GDM1 (cell line): ENCODE measurements at regions not wholly inside any gene's neighbourhood (a gene's known extent, or its start where the extent isn't known, plus 50 kb on each side); places are given as distances from the start of the nearest gene placed in this dataset.

ENCODE experiments used
- DNase-seq: peaks from one replicate; lab custom pipeline; 2025; lab: John Stamatoyannopoulos, UW

- DNase-seq, result no peak
These were observed 164.3 kb downstream of the SETD4 start for GRCh38 chr21:35896060-35896459.

GRCh38 chr21:35895598-35895997 lies 164.7 kb downstream of the SETD4 start:
- no peak for DNase-seq

GRCh38 chr21:35893156-35893555 lies 167.2 kb downstream of the SETD4 start:
- no peak for DNase-seq

GRCh38 chr21:35886887-35887286 lies 173.4 kb downstream of the SETD4 start:
- DNase-seq, result no peak

- DNase-seq, result no peak
These were observed 174.3 kb downstream of the SETD4 start for GRCh38 chr21:35885942-35886541.

- no peak for DNase-seq
These were observed 177.5 kb downstream of the SETD4 start for GRCh38 chr21:35882791-35883240.

GRCh38 chr21:35873441-35873840 lies 186.9 kb downstream of the SETD4 start:
- no peak for DNase-seq

GRCh38 chr21:35871906-35872305 lies 188.4 kb downstream of the SETD4 start:
- no peak for DNase-seq

- no peak for DNase-seq
These were observed 191.5 kb downstream of the SETD4 start for GRCh38 chr21:35868869-35869223.

GRCh38 chr21:35868005-35868868 lies 192.1 kb downstream of the SETD4 start:
- no peak for DNase-seq

- no peak for DNase-seq
These were observed 196.3 kb downstream of the SETD4 start for GRCh38 chr21:35864039-35864438.

- DNase-seq, result no peak
These were observed 197.4 kb downstream of the SETD4 start for GRCh38 chr21:35862969-35863368.

- DNase-seq, result no peak
These were observed 198.7 kb downstream of the SETD4 start for GRCh38 chr21:35861661-35862060.

GRCh38 chr21:35860189-35860869 lies 200.0 kb downstream of the SETD4 start:
- DNase-seq, result no peak

- no peak for DNase-seq
These were observed 200.6 kb downstream of the SETD4 start for GRCh38 chr21:35859677-35860076.

GRCh38 chr21:35857095-35857494 lies 203.2 kb downstream of the SETD4 start:
- no peak for DNase-seq

- DNase-seq, result no peak
These were observed 204.8 kb downstream of the SETD4 start for GRCh38 chr21:35855484-35855883.

GRCh38 chr21:35854281-35854680 lies 206.0 kb downstream of the SETD4 start:
- no peak for DNase-seq

GRCh38 chr21:35853321-35854239 lies 206.7 kb downstream of the SETD4 start:
- DNase-seq, result no peak

- no peak for DNase-seq
These were observed 207.5 kb downstream of the SETD4 start for GRCh38 chr21:35852820-35853219.

GRCh38 chr21:35850542-35851103 lies 209.7 kb downstream of the SETD4 start:
- no peak for DNase-seq

GRCh38 chr21:35850029-35850428 lies 210.3 kb downstream of the SETD4 start:
- DNase-seq, result no peak
